Natural killer cell (primary cell): ENCODE measurements at regions not wholly inside any gene's neighbourhood (a gene's known extent, or its start where the extent isn't known, plus 50 kb on each side); places are given as distances from the start of the nearest gene placed in this dataset.

Experiments used
- ATAC-seq, 3 donors: fragments of 150-1000 bp in 2 of 3; fragments of 200-7000 bp in 1 of 3; cut with Tn5 transposase; 1 replicate in 1 of 3; 2 replicates in 2 of 3; pipeline ENCODE4 v1.10.0; 2021; ENCODE audit warnings: mild to moderate bottlenecking in 2 of 3, moderate library complexity in 2 of 3
- DNase-seq, 2 donors: peaks; one replicate each; pipeline versions ENCODE4 v3.0.0 to v3.0.0-alpha.2; 2013 to 2021; ENCODE audit warnings: mixed read lengths in 1 of 2
- H3K27ac ChIP-seq: one replicate; pipeline ENCODE4 v1.5.1; 2013; ENCODE audit warnings: mild to moderate bottlenecking, low read length
- H3K27me3 ChIP-seq: one replicate; pipeline ENCODE4 v1.6.1; 2013; ENCODE audit warnings: low read length; ENCODE audit not compliant: control insufficient read depth, insufficient read depth
- H3K36me3 ChIP-seq: one replicate; pipeline ENCODE4 v1.6.1; 2013; ENCODE audit warnings: low read length; ENCODE audit not compliant: control insufficient read depth, insufficient read depth
- H3K4me1 ChIP-seq: one replicate; pipeline ENCODE4 v1.6.1; 2013; ENCODE audit warnings: low read length; ENCODE audit not compliant: control insufficient read depth, insufficient read depth
- H3K4me3 ChIP-seq: one replicate; pipeline ENCODE4 v1.5.1; 2013; ENCODE audit warnings: low read length
- H3K9me3 ChIP-seq: one replicate; pipeline ENCODE4 v1.6.1; 2013; ENCODE audit warnings: low read length; ENCODE audit not compliant: control insufficient read depth, insufficient read depth
- H3K27ac Mint-ChIP-seq, 2 donors: one replicate each; pipeline ENCODE4 v1.8.0; 2022; ENCODE audit warnings: mild to moderate bottlenecking in 2 of 2, mixed read lengths in 2 of 2, moderate library complexity in 1 of 2
- H3K27me3 Mint-ChIP-seq, 2 donors: one replicate each; pipeline ENCODE4 v1.8.0; 2022; ENCODE audit warnings: low read depth in 2 of 2, mixed read lengths in 2 of 2
- H3K36me3 Mint-ChIP-seq: one replicate; pipeline ENCODE4 v1.8.0; 2022; ENCODE audit warnings: mixed read lengths
- H3K4me1 Mint-ChIP-seq, 2 donors: one replicate each; pipeline ENCODE4 v1.8.0; 2022; ENCODE audit warnings: mixed read lengths in 2 of 2
- H3K4me3 Mint-ChIP-seq: one replicate; pipeline ENCODE4 v1.8.0; 2022; ENCODE audit warnings: mild to moderate bottlenecking, moderate library complexity, mixed read lengths
- H3K9me3 Mint-ChIP-seq, 2 donors: one replicate each; pipeline ENCODE4 v1.8.0; 2022; ENCODE audit warnings: mixed read lengths in 2 of 2
- WGBS: methylation state at CpG from one replicate; pipeline ENCODE4 v1.1.7; 2013; ENCODE audit warnings: missing lambda C conversion rate; ENCODE audit not compliant: insufficient coverage; 5-methylcytosine and 5-hydroxymethylcytosine counted together
- intact Hi-C: fragments of 100-400 bp; cut with micrococcal nuclease; formaldehyde crosslinking; loops from one replicate; pipeline ENCODE4 v1.14.2; 2022
- TF ChIP-seq, protein P1 (sequence below): fragments of 200-600 bp; IDR thresholded peaks from one replicate; pipeline ENCODE4 v1.8.0; 2022; ENCODE audit warnings: antibody characterized with exemption

GRCh38 chr18:29251681-29252080 is 1074.8 kb upstream of the CDH2 start:
- Histone ChIP-seq H3K9me3 (no peaks in the 10 kb centered on the region), H3K4me1 (no peaks in the 10 kb centered on the region), H3K27ac (no peak overlapping the region), H3K4me3 (no peak overlapping the region), H3K27me3 (no peaks in the 10 kb centered on the region), H3K36me3 (no peaks in the 10 kb centered on the region)
- Mint-ChIP-seq H3K4me3 (no peak overlapping the region), H3K9me3 (peaks cover 6 to 13% of the 10 kb centered on the region in 2 donors), H3K4me1 (no peaks in the 10 kb centered on the region), H3K27me3 (no peaks in the 10 kb centered on the region), H3K27ac (no peak overlapping the region), H3K36me3 (no peaks in the 10 kb centered on the region)
- WGBS, result 59% methylated on average over 1 of the region's 1 CpG
- ATAC-seq, result no peak
- DNase-seq, result no peak
- TF ChIP-seq, protein P1, sequence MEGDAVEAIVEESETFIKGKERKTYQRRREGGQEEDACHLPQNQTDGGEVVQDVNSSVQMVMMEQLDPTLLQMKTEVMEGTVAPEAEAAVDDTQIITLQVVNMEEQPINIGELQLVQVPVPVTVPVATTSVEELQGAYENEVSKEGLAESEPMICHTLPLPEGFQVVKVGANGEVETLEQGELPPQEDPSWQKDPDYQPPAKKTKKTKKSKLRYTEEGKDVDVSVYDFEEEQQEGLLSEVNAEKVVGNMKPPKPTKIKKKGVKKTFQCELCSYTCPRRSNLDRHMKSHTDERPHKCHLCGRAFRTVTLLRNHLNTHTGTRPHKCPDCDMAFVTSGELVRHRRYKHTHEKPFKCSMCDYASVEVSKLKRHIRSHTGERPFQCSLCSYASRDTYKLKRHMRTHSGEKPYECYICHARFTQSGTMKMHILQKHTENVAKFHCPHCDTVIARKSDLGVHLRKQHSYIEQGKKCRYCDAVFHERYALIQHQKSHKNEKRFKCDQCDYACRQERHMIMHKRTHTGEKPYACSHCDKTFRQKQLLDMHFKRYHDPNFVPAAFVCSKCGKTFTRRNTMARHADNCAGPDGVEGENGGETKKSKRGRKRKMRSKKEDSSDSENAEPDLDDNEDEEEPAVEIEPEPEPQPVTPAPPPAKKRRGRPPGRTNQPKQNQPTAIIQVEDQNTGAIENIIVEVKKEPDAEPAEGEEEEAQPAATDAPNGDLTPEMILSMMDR, result no peak
- intact Hi-C loops, result no loop called here

DNA sequence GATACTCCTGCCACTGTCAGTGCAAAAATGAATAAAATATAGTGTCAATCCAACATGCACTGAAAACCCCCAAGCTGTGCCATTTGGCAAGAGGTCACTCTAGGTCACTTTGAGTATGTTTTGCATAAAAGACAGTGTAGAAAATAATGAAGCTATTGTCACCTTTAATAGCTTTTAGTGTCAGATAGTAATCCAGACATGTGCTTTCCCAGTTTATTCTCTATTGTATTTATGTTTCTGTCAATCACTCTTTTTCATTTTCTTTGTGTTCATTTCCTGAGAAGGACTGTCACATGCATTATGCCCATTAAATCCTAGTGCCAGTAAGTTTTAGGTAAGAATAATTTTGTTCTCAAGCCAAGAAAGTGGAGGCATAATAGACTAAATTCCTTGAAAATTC is 1073.9 kb upstream of the CDH2 start:
- H3K36me3 Mint-ChIP-seq, result no peaks in the 10 kb centered on the region
- H3K4me1 Mint-ChIP-seq, result no peaks in the 10 kb centered on the region
- no peak overlapping the region for H3K27ac Mint-ChIP-seq
- H3K4me3 Mint-ChIP-seq, result no peak overlapping the region
- Histone ChIP-seq H3K9me3 (no peaks in the 10 kb centered on the region), H3K27ac (no peak overlapping the region), H3K4me3 (no peak overlapping the region), H3K36me3 (no peaks in the 10 kb centered on the region), H3K4me1 (no peaks in the 10 kb centered on the region), H3K27me3 (no peaks in the 10 kb centered on the region)
- H3K9me3 Mint-ChIP-seq, result peaks cover 8 to 12% of the 10 kb centered on the region in 2 donors
- ATAC-seq, result no peak
- TF ChIP-seq, protein P1, result no peak
- H3K27me3 Mint-ChIP-seq, result no peaks in the 10 kb centered on the region
- no peak for DNase-seq
- intact Hi-C loops, result no loop called here

- H3K4me1 Mint-ChIP-seq, result no peaks in the 10 kb centered on the region
- H3K27me3 ChIP-seq, result no peaks in the 10 kb centered on the region
- H3K4me1 ChIP-seq, result no peaks in the 10 kb centered on the region
- no peaks in the 10 kb centered on the region for H3K27me3 Mint-ChIP-seq
- ATAC-seq, result no peak
- DNase-seq, result no peak
- TF ChIP-seq, protein P1, result no peak
- H3K27ac Mint-ChIP-seq, result no peak overlapping the region
- intact Hi-C loops, result no loop called here
- peaks cover 8 to 12% of the 10 kb centered on the region in 2 donors for H3K9me3 Mint-ChIP-seq
- no peaks in the 10 kb centered on the region for H3K36me3 Mint-ChIP-seq
- H3K9me3 ChIP-seq, result no peaks in the 10 kb centered on the region
- no peak overlapping the region for H3K4me3 ChIP-seq
- 39% methylated on average over 4 of the region's 4 CpGs for WGBS
- H3K36me3 ChIP-seq, result no peaks in the 10 kb centered on the region
- no peak overlapping the region for H3K4me3 Mint-ChIP-seq
- H3K27ac ChIP-seq, result no peak overlapping the region
Observed at GRCh38 chr18:29250259-29250658, 1073.3 kb upstream of the CDH2 start.

DNA sequence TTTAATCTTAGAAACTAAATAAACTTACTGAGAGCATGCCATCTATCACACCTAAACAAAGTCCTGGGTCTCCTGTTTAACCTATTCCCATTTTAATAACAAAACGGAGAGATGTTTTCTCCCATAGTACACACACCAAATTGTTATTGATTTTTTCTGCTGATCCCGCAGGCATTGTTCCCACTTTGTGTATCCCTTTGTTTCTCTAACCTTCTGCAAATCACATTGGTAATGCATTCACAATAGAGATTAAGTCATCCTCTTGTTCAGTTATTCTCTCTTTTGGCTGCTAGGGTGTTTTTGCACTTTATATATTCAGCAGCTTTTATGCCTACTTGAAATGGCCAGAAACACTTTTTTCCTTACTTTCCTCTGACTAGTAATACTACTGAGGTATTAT is 1071.9 kb upstream of the CDH2 start:
- TF ChIP-seq, protein P1, result no peak
- no peak overlapping the region for H3K27ac Mint-ChIP-seq
- Histone ChIP-seq H3K36me3 (no peaks in the 10 kb centered on the region), H3K4me1 (no peaks in the 10 kb centered on the region), H3K27me3 (no peaks in the 10 kb centered on the region), H3K4me3 (no peak overlapping the region), H3K9me3 (no peaks in the 10 kb centered on the region), H3K27ac (no peak overlapping the region)
- H3K4me1 Mint-ChIP-seq, result no peaks in the 10 kb centered on the region
- 82% methylated on average over 2 of the region's 2 CpGs for WGBS
- no peak overlapping the region for H3K4me3 Mint-ChIP-seq
- DNase-seq (no peak), ATAC-seq (no peak)
- H3K9me3 Mint-ChIP-seq, result peaks cover 8 to 9% of the 10 kb centered on the region in 2 donors
- intact Hi-C loops, result no loop called here
- no peaks in the 10 kb centered on the region for H3K27me3 Mint-ChIP-seq
- no peaks in the 10 kb centered on the region for H3K36me3 Mint-ChIP-seq
